ENCODE measurements at regions not wholly inside any gene's neighbourhood (a gene's known extent, or its start where the extent isn't known, plus 50 kb on each side); places are given as distances from the start of the nearest gene placed in this dataset.

DNA sequence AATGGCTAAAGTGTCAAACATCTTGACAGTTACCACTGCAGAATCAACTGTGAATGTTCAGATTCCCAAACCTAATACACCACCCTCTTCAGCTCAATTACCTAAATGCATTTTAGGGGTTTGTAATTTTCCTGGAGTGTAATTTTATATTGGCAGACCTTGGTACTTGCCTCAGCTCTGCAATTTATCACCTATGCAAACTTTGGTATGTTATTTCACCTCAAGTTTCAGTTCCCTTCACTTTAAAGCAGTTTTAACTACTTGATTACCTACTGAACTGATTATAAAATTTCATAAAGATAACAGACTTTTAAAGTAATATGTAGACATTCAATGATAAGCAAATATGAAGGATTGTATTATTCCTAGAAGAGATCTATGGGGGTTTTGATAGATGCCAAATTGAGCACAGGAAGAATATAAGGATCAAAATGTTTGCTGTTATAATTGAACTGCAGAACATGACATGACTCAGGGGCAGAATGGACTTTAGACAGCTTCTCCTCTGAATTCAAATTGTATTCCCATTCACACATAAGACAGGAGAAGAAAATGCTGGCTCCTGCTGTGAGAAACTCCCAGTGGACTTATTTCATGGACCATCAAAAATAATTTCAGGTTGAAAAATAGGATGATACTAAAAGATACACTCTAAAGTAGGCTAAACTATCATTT lies 491.5 kb upstream of the LUZP2 start:
- TF ChIP-seq, protein P1, sequence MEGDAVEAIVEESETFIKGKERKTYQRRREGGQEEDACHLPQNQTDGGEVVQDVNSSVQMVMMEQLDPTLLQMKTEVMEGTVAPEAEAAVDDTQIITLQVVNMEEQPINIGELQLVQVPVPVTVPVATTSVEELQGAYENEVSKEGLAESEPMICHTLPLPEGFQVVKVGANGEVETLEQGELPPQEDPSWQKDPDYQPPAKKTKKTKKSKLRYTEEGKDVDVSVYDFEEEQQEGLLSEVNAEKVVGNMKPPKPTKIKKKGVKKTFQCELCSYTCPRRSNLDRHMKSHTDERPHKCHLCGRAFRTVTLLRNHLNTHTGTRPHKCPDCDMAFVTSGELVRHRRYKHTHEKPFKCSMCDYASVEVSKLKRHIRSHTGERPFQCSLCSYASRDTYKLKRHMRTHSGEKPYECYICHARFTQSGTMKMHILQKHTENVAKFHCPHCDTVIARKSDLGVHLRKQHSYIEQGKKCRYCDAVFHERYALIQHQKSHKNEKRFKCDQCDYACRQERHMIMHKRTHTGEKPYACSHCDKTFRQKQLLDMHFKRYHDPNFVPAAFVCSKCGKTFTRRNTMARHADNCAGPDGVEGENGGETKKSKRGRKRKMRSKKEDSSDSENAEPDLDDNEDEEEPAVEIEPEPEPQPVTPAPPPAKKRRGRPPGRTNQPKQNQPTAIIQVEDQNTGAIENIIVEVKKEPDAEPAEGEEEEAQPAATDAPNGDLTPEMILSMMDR (IDR thresholded peaks at IDR 0.05; ENCODE audit: low read depth, low read length, missing control alignments) = no peak

DNA sequence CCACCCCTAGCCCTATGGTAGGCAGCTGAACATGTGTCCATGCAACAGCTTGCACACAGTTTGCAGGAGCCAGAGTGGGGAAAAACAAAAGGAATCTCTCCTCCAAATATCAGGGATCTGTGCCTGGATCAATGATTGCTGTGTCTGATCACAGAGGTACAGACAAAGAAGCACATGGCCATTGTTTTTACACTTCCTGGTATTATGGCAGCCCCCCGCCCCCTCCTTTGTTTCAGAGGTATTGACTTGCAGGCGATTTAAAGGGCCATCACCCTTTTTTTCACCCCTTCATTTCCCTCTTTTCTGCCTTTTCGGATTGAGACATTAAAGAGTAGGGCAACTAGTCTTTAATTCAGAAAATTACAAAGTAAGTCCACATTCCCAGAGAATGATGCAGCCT lies 453.0 kb upstream of the LUZP2 start:
- TF ChIP-seq, protein P1 (IDR thresholded peaks at IDR 0.05; ENCODE audit: low read depth, low read length, missing control alignments) = no peak
- in situ Hi-C loops (cut with HindIII; ENCODE audit: low sequenced_read_pairs) = no loop called here
- no peak for DNase-seq (ENCODE audit: low read depth)
- H3K4me3 ChIP-seq (ENCODE audit: low read depth, low read length) = no peak overlapping the region

More for the DNA sequence above, 491.5 kb upstream of the LUZP2 start:
- DNase-seq (ENCODE audit: low read depth) = no peak
- H3K4me3 ChIP-seq (ENCODE audit: low read depth, low read length) = no peak overlapping the region
- in situ Hi-C loops (cut with HindIII; ENCODE audit: low sequenced_read_pairs) = no loop called here

GRCh38 chr11:24046731-24047130 lies 450.1 kb upstream of the LUZP2 start:
- H3K4me3 ChIP-seq (ENCODE audit: low read depth, low read length) = no peak overlapping the region
- in situ Hi-C loops (cut with HindIII; ENCODE audit: low sequenced_read_pairs) = no loop called here
- DNase-seq (ENCODE audit: low read depth) = no peak
- TF ChIP-seq, protein P1 (IDR thresholded peaks at IDR 0.05; ENCODE audit: low read depth, low read length, missing control alignments) = no peak

- DNase-seq (ENCODE audit: low read depth) = no peak
- TF ChIP-seq, protein P1 (IDR thresholded peaks at IDR 0.05; ENCODE audit: low read depth, low read length, missing control alignments) = no peak
- H3K4me3 ChIP-seq (ENCODE audit: low read depth, low read length) = no peak overlapping the region
- in situ Hi-C loops (cut with HindIII; ENCODE audit: low sequenced_read_pairs) = no loop called here
These were observed 440.8 kb upstream of the LUZP2 start for GRCh38 chr11:24056051-24056450.

DNA sequence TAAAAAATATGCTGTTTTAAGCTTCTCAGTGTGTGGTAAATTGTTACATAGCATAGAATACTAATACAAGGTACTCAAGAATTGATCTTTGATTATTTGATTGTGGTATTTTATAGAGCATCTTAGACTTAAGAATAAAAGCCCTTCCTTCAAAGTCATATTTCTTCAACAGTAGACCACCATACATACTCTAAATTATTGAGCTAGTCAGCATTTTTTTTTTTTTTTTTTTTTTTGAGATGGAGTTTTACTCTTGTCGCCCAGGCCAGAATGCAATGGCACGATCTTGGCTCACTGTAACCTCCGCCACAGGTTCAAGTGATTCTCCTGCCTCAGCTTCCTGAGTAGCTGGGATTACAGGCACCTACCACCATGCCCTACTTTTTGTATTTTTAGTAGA lies 436.7 kb upstream of the LUZP2 start:
- TF ChIP-seq, protein P1 (IDR thresholded peaks at IDR 0.05; ENCODE audit: low read depth, low read length, missing control alignments) = no peak
- DNase-seq (ENCODE audit: low read depth) = no peak
- no peak overlapping the region for H3K4me3 ChIP-seq (ENCODE audit: low read depth, low read length)
- in situ Hi-C loops (cut with HindIII; ENCODE audit: low sequenced_read_pairs) = no loop called here

GRCh38 chr11:24064309-24064903 lies 432.4 kb upstream of the LUZP2 start:
- in situ Hi-C loops (cut with HindIII; ENCODE audit: low sequenced_read_pairs) = no loop called here
- H3K4me3 ChIP-seq (ENCODE audit: low read depth, low read length) = no peak overlapping the region
- peak; percentile 31 for DNase-seq (ENCODE audit: low read depth)
- TF ChIP-seq, protein P1 (IDR thresholded peaks at IDR 0.05; ENCODE audit: low read depth, low read length, missing control alignments) = no peak
